B cell (primary cell): ENCODE measurements at regions not wholly inside any gene's neighbourhood (a gene's known extent, or its start where the extent isn't known, plus 50 kb on each side); places are given as distances from the start of the nearest gene placed in this dataset.

Source experiments
- ATAC-seq: fragments of 200-7000 bp; cut with Tn5 transposase; one replicate; pipeline ENCODE4 v1.10.0; 2021; ENCODE audit warnings: low read depth, mild to moderate bottlenecking, moderate number of reproducible peaks, moderate library complexity
- CTCF ChIA-PET: fragments of 350-600 bp; sonication (Branson Sonifier 250); formaldehyde crosslinking; loops from one replicate; lab custom pipeline; 2021; ENCODE audit warnings: antibody characterized with exemption, inconsistent platforms; lab: Charles Lee
- POLR2A ChIA-PET: fragments of 350-600 bp; sonication (Branson Sonifier 250); formaldehyde crosslinking; loops from one replicate; lab custom pipeline; 2021; ENCODE audit warnings: antibody characterized with exemption; lab: Charles Lee
- DNase-seq: peaks from one replicate; pipeline ENCODE4 v3.0.0; 2013
- H2AFZ ChIP-seq: 2 replicates; pipeline ENCODE4 v1.6.1; 2012; ENCODE audit warnings: mild to moderate bottlenecking, low read depth, low read length; ENCODE audit not compliant: insufficient read depth, poor library complexity, severe bottlenecking
- H3K27ac ChIP-seq, 2 donors: 1 replicate in 1 of 2; 2 replicates in 1 of 2; pipeline ENCODE4 v1.5.1; 2012 to 2013; ENCODE audit warnings: low read length in 2 of 2, mild to moderate bottlenecking in 2 of 2, moderate library complexity in 1 of 2
- H3K27me3 ChIP-seq, 4 experiments: fragments of 200-600 bp in 1 of 4; sonication (generic) in 1 of 4; replicated peaks in 1 of 4; 1 replicate in 2 of 4; 2 replicates in 2 of 4; pipeline versions ENCODE4 v1.6.1 to v1.7.0; 2013 to 2016; ENCODE audit warnings: low read length in 3 of 4, mild to moderate bottlenecking in 2 of 4, mixed read lengths in 1 of 4, moderate library complexity in 1 of 4; ENCODE audit not compliant: insufficient read depth in 4 of 4, control insufficient read depth in 3 of 4; ENCODE audit errors: control extremely low read depth in 1 of 4
- H3K36me3 ChIP-seq, 2 experiments: replicated peaks in 1 of 2; 1 replicate in 1 of 2; 2 replicates in 1 of 2; pipeline versions ENCODE4 v1.6.1 to v1.7.1; 2013; ENCODE audit warnings: low read length in 1 of 2; ENCODE audit not compliant: insufficient read depth in 2 of 2, control insufficient read depth in 1 of 2; ENCODE audit errors: control extremely low read depth in 1 of 2, extremely low read depth in 1 of 2
- H3K4me1 ChIP-seq, 2 donors: fragments of 200-600 bp in 1 of 2; sonication (generic) in 1 of 2; 1 replicate in 1 of 2; 2 replicates in 1 of 2; pipeline versions ENCODE4 v1.5.1 to v1.6.1; 2013 to 2017; ENCODE audit warnings: low read length in 2 of 2; ENCODE audit not compliant: control insufficient read depth in 2 of 2, insufficient read depth in 2 of 2
- H3K4me2 ChIP-seq: replicated peaks from 2 replicates; pipeline ENCODE3; 2012; ENCODE audit warnings: mild to moderate bottlenecking, low read depth, low read length; ENCODE audit not compliant: poor library complexity, severe bottlenecking
- H3K4me3 ChIP-seq, 5 experiments: fragments of 200-600 bp in 1 of 5; sonication (generic) in 1 of 5; 1 replicate in 3 of 5; 2 replicates in 2 of 5; pipeline versions ENCODE4 v1.5.1 to v1.7.0; 2011 to 2016; ENCODE audit warnings: low read length in 4 of 5, mild to moderate bottlenecking in 4 of 5, low read depth in 2 of 5, control low read depth in 1 of 5, moderate library complexity in 1 of 5; ENCODE audit not compliant: insufficient read depth in 1 of 5; ENCODE audit errors: control extremely low read depth in 1 of 5, extremely low read depth in 1 of 5
- H3K79me2 ChIP-seq: fragments of 200-600 bp; sonication (generic); one replicate; pipeline ENCODE4 v1.6.0; 2016; ENCODE audit warnings: low read length; ENCODE audit not compliant: control insufficient read depth, insufficient read depth
- H3K9ac ChIP-seq: fragments of 200-600 bp; sonication (generic); 2 replicates; pipeline ENCODE4 v1.6.1; 2017; ENCODE audit warnings: mild to moderate bottlenecking, low read length, moderate library complexity
- H3K9me3 ChIP-seq, 3 donors: one replicate each; pipeline versions ENCODE4 v1.6.1 to v1.7.1; 2013; ENCODE audit warnings: low read length in 2 of 3; ENCODE audit not compliant: control insufficient read depth in 2 of 3, insufficient read depth in 1 of 3; ENCODE audit errors: control extremely low read depth in 1 of 3
- H4K20me1 ChIP-seq: 2 replicates; pipeline ENCODE4 v1.6.0; 2012; ENCODE audit warnings: mild to moderate bottlenecking, low read length; ENCODE audit not compliant: insufficient read depth, control insufficient read depth, poor library complexity, severe bottlenecking
- H3K27ac Mint-ChIP-seq: one replicate; pipeline ENCODE4 v1.8.0; 2021; ENCODE audit warnings: mixed read lengths
- H3K27me3 Mint-ChIP-seq: one replicate; pipeline ENCODE4 v1.8.0; 2021; ENCODE audit warnings: mixed read lengths
- H3K4me1 Mint-ChIP-seq: one replicate; pipeline ENCODE4 v1.8.0; 2021; ENCODE audit warnings: mixed read lengths
- H3K4me3 Mint-ChIP-seq: one replicate; pipeline ENCODE4 v1.8.0; 2021; ENCODE audit warnings: mixed read lengths
- H3K9me3 Mint-ChIP-seq: one replicate; pipeline ENCODE4 v1.8.0; 2022; ENCODE audit warnings: mixed read lengths; ENCODE audit not compliant: insufficient read depth
- CTCF ChIP-seq: fragments of 200-600 bp; IDR thresholded peaks from one replicate; pipeline ENCODE4 v1.8.0; 2022; ENCODE audit warnings: antibody characterized with exemption, mild to moderate bottlenecking
- EZH2 ChIP-seq: IDR thresholded peaks from 2 replicates; pipeline ENCODE4 v1.6.1; 2012; ENCODE audit warnings: borderline replicate concordance, low read depth, mild to moderate bottlenecking, moderate library complexity, low read length; ENCODE audit not compliant: insufficient read depth, poor library complexity, severe bottlenecking
- WGBS: methylation state at CpG from one replicate; pipeline ENCODE4 v1.1.5; 2013; ENCODE audit warnings: missing lambda C conversion rate; ENCODE audit not compliant: insufficient coverage; 5-methylcytosine and 5-hydroxymethylcytosine counted together
- intact Hi-C: fragments of 100-400 bp; cut with micrococcal nuclease; formaldehyde crosslinking; loops from one replicate; pipeline ENCODE4 v1.10.0; 2022

- Mint-ChIP-seq H3K4me3 (no peak overlapping the region), H3K9me3 (peaks cover 2% of the 10 kb centered on the region), H3K27me3 (no peaks in the 10 kb centered on the region), H3K4me1 (no peaks in the 10 kb centered on the region), H3K27ac (no peak overlapping the region)
- ATAC-seq (no peak), DNase-seq (no peak)
- Histone ChIP-seq H3K36me3 (no peaks in the 10 kb centered on the region), H3K9me3 (peaks cover 0 to 4% (median 1%) of the 10 kb centered on the region in 3 donors), H3K79me2 (no peaks in the 10 kb centered on the region), H3K4me1 (no peaks in the 10 kb centered on the region), H3K4me3 (no peak overlapping the region), H3K27me3 (no peaks in the 10 kb centered on the region), H2AFZ (no peak overlapping the region), H4K20me1 (no peaks in the 10 kb centered on the region), H3K27ac (no peak overlapping the region), H3K4me2 (no peak overlapping the region), H3K9ac (no peak overlapping the region)
- CTCF ChIA-PET: no interaction called here
- 92% methylated on average over 2 of the region's 2 CpGs for WGBS
- POLR2A ChIA-PET: no interaction called here
- intact Hi-C loops: no loop called here
- TF ChIP-seq CTCF: no peak
Observed at GRCh38 chr4:179268791-179269190, 1826.6 kb upstream of the AGA start.

- Histone ChIP-seq H3K4me1 (no peaks in the 10 kb centered on the region), H3K4me3 (no peak overlapping the region), H3K9ac (no peak overlapping the region), H3K4me2 (no peak overlapping the region), H3K9me3 (no peaks in the 10 kb centered on the region), H3K79me2 (no peaks in the 10 kb centered on the region), H2AFZ (no peak overlapping the region), H4K20me1 (no peaks in the 10 kb centered on the region), H3K27ac (no peak overlapping the region), H3K27me3 (no peaks in the 10 kb centered on the region), H3K36me3 (no peaks in the 10 kb centered on the region)
- H3K4me3 Mint-ChIP-seq: no peak overlapping the region
- CTCF ChIA-PET: no interaction called here
- no peak overlapping the region for H3K27ac Mint-ChIP-seq
- no peaks in the 10 kb centered on the region for H3K4me1 Mint-ChIP-seq
- DNase-seq (no peak), ATAC-seq (no peak)
- no peak for TF ChIP-seq EZH2
- no peak for TF ChIP-seq CTCF
- intact Hi-C loops: no loop called here
- POLR2A ChIA-PET: no interaction called here
- H3K9me3 Mint-ChIP-seq: peaks cover 2% of the 10 kb centered on the region
- no peaks in the 10 kb centered on the region for H3K27me3 Mint-ChIP-seq
Observed at GRCh38 chr4:179272282-179272681, 1830.0 kb upstream of the AGA start.
